ENCODE measurements at regions not wholly inside any gene's neighbourhood (a gene's known extent, or its start where the extent isn't known, plus 50 kb on each side); places are given as distances from the start of the nearest gene placed in this dataset.

DNA sequence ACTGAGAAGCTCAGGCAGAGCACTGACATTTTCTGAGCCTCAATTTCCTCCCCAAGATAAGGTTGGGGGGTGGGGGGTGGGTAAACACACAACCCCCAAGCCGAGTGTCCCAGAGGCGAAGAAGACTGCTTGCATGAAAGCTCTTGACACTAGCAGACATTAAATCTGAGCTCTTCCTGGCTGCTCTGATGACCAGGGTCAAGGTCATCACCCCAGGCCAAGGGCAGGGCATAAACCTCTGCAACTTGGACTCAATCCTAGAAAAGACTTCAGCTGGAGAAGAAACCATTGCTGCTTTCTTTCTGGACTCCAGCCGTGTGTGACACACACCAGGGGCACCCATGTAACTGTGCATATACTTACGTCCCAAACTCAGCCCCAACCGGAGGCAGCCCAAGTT lies 109.0 kb downstream of the BANF2 start:
- Mint-ChIP-seq H3K36me3 (ENCODE audit: low read depth) (no peaks in the 10 kb centered on the region), H3K9me3 (no peaks in the 10 kb centered on the region), H3K27ac (ENCODE audit: unreplicated experiment) (no peak overlapping the region), H3K4me3 (peak overlapping the region; percentile 6), H3K4me1 (peaks cover 30% of the 10 kb centered on the region), H3K27me3 (ENCODE audit: low read depth) (no peaks in the 10 kb centered on the region)
- no peak for DNase-seq (ENCODE audit: low read depth, low spot score)
- TF ChIP-seq, protein P1, sequence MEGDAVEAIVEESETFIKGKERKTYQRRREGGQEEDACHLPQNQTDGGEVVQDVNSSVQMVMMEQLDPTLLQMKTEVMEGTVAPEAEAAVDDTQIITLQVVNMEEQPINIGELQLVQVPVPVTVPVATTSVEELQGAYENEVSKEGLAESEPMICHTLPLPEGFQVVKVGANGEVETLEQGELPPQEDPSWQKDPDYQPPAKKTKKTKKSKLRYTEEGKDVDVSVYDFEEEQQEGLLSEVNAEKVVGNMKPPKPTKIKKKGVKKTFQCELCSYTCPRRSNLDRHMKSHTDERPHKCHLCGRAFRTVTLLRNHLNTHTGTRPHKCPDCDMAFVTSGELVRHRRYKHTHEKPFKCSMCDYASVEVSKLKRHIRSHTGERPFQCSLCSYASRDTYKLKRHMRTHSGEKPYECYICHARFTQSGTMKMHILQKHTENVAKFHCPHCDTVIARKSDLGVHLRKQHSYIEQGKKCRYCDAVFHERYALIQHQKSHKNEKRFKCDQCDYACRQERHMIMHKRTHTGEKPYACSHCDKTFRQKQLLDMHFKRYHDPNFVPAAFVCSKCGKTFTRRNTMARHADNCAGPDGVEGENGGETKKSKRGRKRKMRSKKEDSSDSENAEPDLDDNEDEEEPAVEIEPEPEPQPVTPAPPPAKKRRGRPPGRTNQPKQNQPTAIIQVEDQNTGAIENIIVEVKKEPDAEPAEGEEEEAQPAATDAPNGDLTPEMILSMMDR (conservative IDR thresholded peaks at IDR 0.05) = no peak

DNA sequence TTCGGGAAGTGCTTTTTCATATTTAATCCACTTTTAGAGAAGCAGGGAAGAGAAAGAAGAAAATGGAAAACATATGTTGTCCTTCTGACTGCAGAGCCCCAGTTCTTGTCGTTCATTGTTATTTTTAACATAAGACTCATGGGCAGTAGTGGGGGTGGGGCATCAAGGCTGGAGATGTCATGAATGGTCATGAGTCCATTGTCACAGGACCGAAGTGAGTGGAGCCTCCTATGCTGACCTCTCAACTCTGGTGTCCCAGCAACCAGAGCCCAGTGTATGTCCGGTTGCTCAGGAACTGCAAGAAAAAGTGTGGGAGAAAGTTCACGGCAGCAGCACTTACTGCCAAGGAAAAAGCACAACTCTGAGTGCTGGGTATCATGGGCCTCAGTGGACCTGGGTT lies 108.6 kb downstream of the BANF2 start:
- Mint-ChIP-seq H3K9me3 (no peaks in the 10 kb centered on the region), H3K4me1 (peaks cover 30% of the 10 kb centered on the region), H3K27ac (ENCODE audit: unreplicated experiment) (no peak overlapping the region), H3K27me3 (ENCODE audit: low read depth) (no peaks in the 10 kb centered on the region), H3K4me3 (peak overlapping the region; percentile 6), H3K36me3 (ENCODE audit: low read depth) (no peaks in the 10 kb centered on the region)
- peak; percentile 13 for DNase-seq (ENCODE audit: low read depth, low spot score)
- TF ChIP-seq, protein P1 (conservative IDR thresholded peaks at IDR 0.05) = no peak

- DNase-seq (ENCODE audit: low read depth, low spot score) = no peak
- H3K4me3 Mint-ChIP-seq = no peak overlapping the region
- peaks cover 30% of the 10 kb centered on the region for H3K4me1 Mint-ChIP-seq
- no peaks in the 10 kb centered on the region for H3K36me3 Mint-ChIP-seq (ENCODE audit: low read depth)
- TF ChIP-seq, protein P1 (conservative IDR thresholded peaks at IDR 0.05) = no peak
- no peaks in the 10 kb centered on the region for H3K27me3 Mint-ChIP-seq (ENCODE audit: low read depth)
- H3K27ac Mint-ChIP-seq (ENCODE audit: unreplicated experiment) = no peak overlapping the region
- no peaks in the 10 kb centered on the region for H3K9me3 Mint-ChIP-seq
Observed at GRCh38 chr20:17807651-17808050, 107.9 kb downstream of the BANF2 start.

- Mint-ChIP-seq H3K27ac (ENCODE audit: unreplicated experiment) (no peak overlapping the region), H3K4me3 (no peak overlapping the region), H3K27me3 (ENCODE audit: low read depth) (no peaks in the 10 kb centered on the region), H3K9me3 (no peaks in the 10 kb centered on the region), H3K4me1 (peaks cover 30% of the 10 kb centered on the region), H3K36me3 (ENCODE audit: low read depth) (no peaks in the 10 kb centered on the region)
- DNase-seq (ENCODE audit: low read depth, low spot score) = no peak
- TF ChIP-seq, protein P1 (conservative IDR thresholded peaks at IDR 0.05) = no peak
Observed at GRCh38 chr20:17806739-17807441, 107.1 kb downstream of the BANF2 start.

GRCh38 chr20:17806107-17806506 lies 106.3 kb downstream of the BANF2 start:
- Mint-ChIP-seq H3K27ac (ENCODE audit: unreplicated experiment) (no peak overlapping the region), H3K4me3 (no peak overlapping the region), H3K4me1 (peaks cover 30% of the 10 kb centered on the region), H3K36me3 (ENCODE audit: low read depth) (no peaks in the 10 kb centered on the region), H3K9me3 (no peaks in the 10 kb centered on the region), H3K27me3 (ENCODE audit: low read depth) (no peaks in the 10 kb centered on the region)
- no peak for DNase-seq (ENCODE audit: low read depth, low spot score)
- TF ChIP-seq, protein P1 (conservative IDR thresholded peaks at IDR 0.05) = no peak

Measured in neural crest cell (in vitro differentiated cells).